ENCODE measurements at regions not wholly inside any gene's neighbourhood (a gene's known extent, or its start where the extent isn't known, plus 50 kb on each side); places are given as distances from the start of the nearest gene placed in this dataset.
A peak's percentile ranks its signal among the peaks of the same experiment; 100 is the strongest.

DNA sequence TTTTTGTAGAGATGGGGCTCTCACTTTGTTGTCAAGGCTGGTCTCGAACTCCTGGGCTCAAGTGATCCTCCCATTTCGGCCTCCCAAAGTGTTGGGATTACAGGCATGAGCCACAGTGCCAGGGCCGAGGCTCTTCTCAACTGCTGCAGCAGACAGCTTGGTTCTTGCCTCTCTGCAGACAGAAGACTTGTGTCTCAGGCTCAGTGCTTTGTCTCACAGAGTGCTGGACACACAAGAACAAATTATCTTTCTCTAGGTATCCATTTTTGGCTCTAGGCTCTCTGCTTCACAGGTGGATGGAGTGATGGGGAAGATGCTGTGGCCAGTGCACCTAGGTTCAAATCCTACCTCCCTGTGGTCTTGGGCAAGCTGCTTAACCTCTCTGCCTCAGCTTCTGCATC lies 80.8 kb upstream of the RNU2-1 start:
- Histone ChIP-seq H3K4me2 (ENCODE audit: low read length, poor library complexity, severe bottlenecking) (no peak overlapping the region), H4K8ac (ENCODE audit: low read length) (peak overlapping the region; percentile 12), H3K4ac (ENCODE audit: low read depth in 1 of 2, low read length in 2 of 2) (no peak overlapping the region), H2AK5ac (ENCODE audit: low read length, severe bottlenecking) (no peak overlapping the region), H2BK5ac (ENCODE audit: low read depth, low read length, poor library complexity, severe bottlenecking) (no peak overlapping the region), H3K27me3 (ENCODE audit: control insufficient read depth in 1 of 2, insufficient read depth in 1 of 2, low read length in 2 of 2) (no peaks in the 10 kb centered on the region), H3K18ac (ENCODE audit: low read depth in 1 of 2, low read length in 2 of 2) (no peak overlapping the region), H3K14ac (ENCODE audit: low read length in 2 of 2) (no peak overlapping the region), H3K27ac (ENCODE audit: low read length, poor library complexity, severe bottlenecking) (peak overlapping the region; percentile 22), H3K23ac (ENCODE audit: low read length in 2 of 2) (no peak overlapping the region), H3K4me1 (ENCODE audit: control insufficient read depth, insufficient read depth, low read depth, low read length) (no peaks in the 10 kb centered on the region), H3K4me3 (ENCODE audit: insufficient read depth in 1 of 2, low read depth in 1 of 2, low read length in 2 of 2) (no peak overlapping the region), H4K91ac (ENCODE audit: low read length) (peak overlapping the region; percentile 11), H3K9ac (ENCODE audit: low read length) (no peak overlapping the region), H3K36me3 (ENCODE audit: control insufficient read depth in 1 of 2, insufficient read depth in 2 of 2, low read depth in 1 of 2, low read length in 2 of 2) (no peaks in the 10 kb centered on the region), H3K9me3 (ENCODE audit: control insufficient read depth, low read length) (no peaks in the 10 kb centered on the region), H3K79me1 (replicated peaks; ENCODE audit: low read length, poor library complexity, severe bottlenecking) (no peaks in the 10 kb centered on the region), H2BK120ac (ENCODE audit: low read depth, low read length) (no peak overlapping the region), H2BK15ac (ENCODE audit: low read depth, poor library complexity, severe bottlenecking) (no peak overlapping the region), H2BK12ac (ENCODE audit: low read length in 2 of 2) (peak overlapping the region in 1 of 2 experiments; percentile 28), H2AFZ (ENCODE audit: low read depth, low read length) (no peak overlapping the region)
- 94% methylated on average over 3 of the region's 3 CpGs for WGBS
- DNase-seq: peak; percentile 50

DNA sequence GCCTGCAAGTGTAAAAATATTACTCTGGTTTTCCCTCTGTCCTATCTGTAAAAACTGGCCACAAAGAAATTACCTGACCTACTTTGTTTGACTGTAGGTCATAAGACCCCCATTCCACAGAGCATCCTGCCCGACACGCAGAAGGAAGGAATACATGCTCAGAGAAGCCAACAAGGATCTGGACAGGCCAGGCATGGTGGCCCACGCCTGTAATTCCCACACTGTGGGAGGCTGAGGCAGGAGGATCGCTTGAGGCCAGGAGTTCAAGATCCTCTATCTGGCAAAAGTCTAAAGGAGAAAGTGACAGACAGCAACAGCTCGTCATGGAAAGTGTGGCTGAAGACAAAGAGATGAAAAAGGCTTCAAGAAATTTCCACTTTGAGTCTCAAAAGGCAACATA lies 78.2 kb upstream of the RNU2-1 start:
- Histone ChIP-seq H3K4me3 (ENCODE audit: insufficient read depth in 1 of 2, low read depth in 1 of 2, low read length in 2 of 2) (no peak overlapping the region), H3K27me3 (ENCODE audit: control insufficient read depth in 1 of 2, insufficient read depth in 1 of 2, low read length in 2 of 2) (no peaks in the 10 kb centered on the region), H3K9me3 (ENCODE audit: control insufficient read depth, low read length) (no peaks in the 10 kb centered on the region), H3K79me1 (replicated peaks; ENCODE audit: low read length, poor library complexity, severe bottlenecking) (no peaks in the 10 kb centered on the region), H3K14ac (ENCODE audit: low read length in 2 of 2) (no peak overlapping the region), H2BK12ac (ENCODE audit: low read length in 2 of 2) (no peak overlapping the region), H3K4me2 (ENCODE audit: low read length, poor library complexity, severe bottlenecking) (no peak overlapping the region), H3K4ac (ENCODE audit: low read depth in 1 of 2, low read length in 2 of 2) (no peak overlapping the region), H2AFZ (ENCODE audit: low read depth, low read length) (no peak overlapping the region), H3K9ac (ENCODE audit: low read length) (no peak overlapping the region), H2AK5ac (ENCODE audit: low read length, severe bottlenecking) (no peak overlapping the region), H2BK120ac (ENCODE audit: low read depth, low read length) (no peak overlapping the region), H2BK5ac (ENCODE audit: low read depth, low read length, poor library complexity, severe bottlenecking) (no peak overlapping the region), H3K4me1 (ENCODE audit: control insufficient read depth, insufficient read depth, low read depth, low read length) (peaks cover 1% of the 10 kb centered on the region), H4K91ac (ENCODE audit: low read length) (no peak overlapping the region), H3K27ac (ENCODE audit: low read length, poor library complexity, severe bottlenecking) (no peak overlapping the region), H2BK15ac (ENCODE audit: low read depth, poor library complexity, severe bottlenecking) (no peak overlapping the region), H4K8ac (ENCODE audit: low read length) (no peak overlapping the region), H3K18ac (ENCODE audit: low read depth in 1 of 2, low read length in 2 of 2) (no peak overlapping the region), H3K36me3 (ENCODE audit: control insufficient read depth in 1 of 2, insufficient read depth in 2 of 2, low read depth in 1 of 2, low read length in 2 of 2) (no peaks in the 10 kb centered on the region), H3K23ac (ENCODE audit: low read length in 2 of 2) (no peak overlapping the region)
- DNase-seq: no peak
- WGBS: 90% methylated on average over 5 of the region's 5 CpGs

DNA sequence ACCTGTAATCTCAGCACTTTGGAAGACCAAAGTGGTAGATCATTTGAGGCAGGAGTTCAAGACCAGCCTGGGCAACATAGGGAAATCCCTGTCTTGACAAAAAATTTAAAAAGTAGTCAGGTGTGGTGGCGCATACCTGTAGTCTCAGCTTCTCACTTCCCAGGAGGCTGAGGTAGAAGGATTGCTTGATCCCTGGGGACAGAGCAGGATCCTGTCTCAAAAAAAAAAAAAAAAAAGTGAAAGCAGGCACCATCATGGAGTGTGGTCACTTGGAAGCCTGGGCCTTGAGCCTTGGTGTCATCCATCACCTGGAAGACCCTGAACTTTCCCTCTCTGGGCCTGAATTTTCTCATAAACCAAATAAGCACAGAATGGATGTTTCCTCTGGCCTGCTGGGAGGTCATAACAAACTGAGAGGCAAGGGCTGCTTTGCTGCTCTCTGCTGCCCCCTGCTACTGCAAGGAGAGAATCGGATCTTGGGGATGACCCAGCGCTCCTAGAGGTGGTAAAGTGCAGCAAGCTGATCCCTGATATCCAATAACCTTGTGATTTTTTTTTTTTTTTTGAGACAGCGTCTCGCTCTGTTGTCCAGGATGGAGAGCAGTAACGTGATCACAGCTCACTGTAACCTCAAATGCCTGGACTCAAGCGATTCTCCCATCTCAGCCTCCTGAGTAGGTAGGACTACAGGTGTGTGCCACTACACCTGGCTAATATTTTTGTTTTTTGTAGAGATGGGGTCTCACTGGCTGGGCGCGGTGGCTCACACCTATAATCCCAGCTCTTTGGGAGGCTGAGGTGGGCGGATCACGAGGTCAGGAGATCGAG lies 75.9 kb upstream of the RNU2-1 start:
- Histone ChIP-seq H3K4me2 (ENCODE audit: low read length, poor library complexity, severe bottlenecking) (no peak overlapping the region), H3K23ac (ENCODE audit: low read length in 2 of 2) (no peak overlapping the region), H3K79me1 (replicated peaks; ENCODE audit: low read length, poor library complexity, severe bottlenecking) (no peaks in the 10 kb centered on the region), H4K8ac (ENCODE audit: low read length) (no peak overlapping the region), H2AFZ (ENCODE audit: low read depth, low read length) (no peak overlapping the region), H3K27ac (ENCODE audit: low read length, poor library complexity, severe bottlenecking) (no peak overlapping the region), H3K18ac (ENCODE audit: low read depth in 1 of 2, low read length in 2 of 2) (no peak overlapping the region), H2BK15ac (ENCODE audit: low read depth, poor library complexity, severe bottlenecking) (no peak overlapping the region), H3K14ac (ENCODE audit: low read length in 2 of 2) (no peak overlapping the region), H4K91ac (ENCODE audit: low read length) (no peak overlapping the region), H3K36me3 (ENCODE audit: control insufficient read depth in 1 of 2, insufficient read depth in 2 of 2, low read depth in 1 of 2, low read length in 2 of 2) (no peaks in the 10 kb centered on the region), H3K27me3 (ENCODE audit: control insufficient read depth in 1 of 2, insufficient read depth in 1 of 2, low read length in 2 of 2) (no peaks in the 10 kb centered on the region), H2BK12ac (ENCODE audit: low read length in 2 of 2) (no peak overlapping the region), H2AK5ac (ENCODE audit: low read length, severe bottlenecking) (no peak overlapping the region), H2BK5ac (ENCODE audit: low read depth, low read length, poor library complexity, severe bottlenecking) (no peak overlapping the region), H3K9me3 (ENCODE audit: control insufficient read depth, low read length) (no peaks in the 10 kb centered on the region), H3K4me3 (ENCODE audit: insufficient read depth in 1 of 2, low read depth in 1 of 2, low read length in 2 of 2) (no peak overlapping the region), H3K9ac (ENCODE audit: low read length) (no peak overlapping the region), H3K4ac (ENCODE audit: low read depth in 1 of 2, low read length in 2 of 2) (no peak overlapping the region), H3K4me1 (ENCODE audit: control insufficient read depth, insufficient read depth, low read depth, low read length) (peaks cover 1% of the 10 kb centered on the region), H2BK120ac (ENCODE audit: low read depth, low read length) (no peak overlapping the region)
- DNase-seq: peak; percentile 22
- 26% methylated on average over 3 of the region's 12 CpGs for WGBS

DNA sequence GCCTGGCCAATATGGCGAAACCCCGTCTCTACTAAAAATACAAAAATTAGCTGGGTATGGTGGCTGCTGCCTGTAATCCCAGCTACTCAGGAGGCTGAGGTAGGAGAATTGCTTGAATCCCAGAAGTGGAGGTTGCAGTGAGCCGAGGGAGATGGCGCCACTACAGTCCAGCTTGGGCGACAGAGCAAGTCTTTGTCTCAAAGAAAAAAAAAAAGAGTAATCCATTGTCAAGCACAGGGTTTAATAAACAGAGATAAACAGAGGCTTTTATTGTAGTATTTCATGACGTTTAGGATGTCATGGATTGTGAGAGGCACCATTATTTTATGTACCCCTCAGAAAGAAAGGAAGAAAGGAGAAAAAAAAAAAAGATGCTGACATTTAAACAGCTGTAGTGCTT lies 75.2 kb upstream of the RNU2-1 start:
- H3K14ac ChIP-seq (ENCODE audit: low read length in 2 of 2): no peak overlapping the region
- H3K4me3 ChIP-seq (ENCODE audit: insufficient read depth in 1 of 2, low read depth in 1 of 2, low read length in 2 of 2): no peak overlapping the region
- H2AFZ ChIP-seq (ENCODE audit: low read depth, low read length): no peak overlapping the region

More for the DNA sequence above, 75.2 kb upstream of the RNU2-1 start:
- Histone ChIP-seq H2BK15ac (ENCODE audit: low read depth, poor library complexity, severe bottlenecking) (no peak overlapping the region), H3K9me3 (ENCODE audit: control insufficient read depth, low read length) (no peaks in the 10 kb centered on the region), H3K27me3 (ENCODE audit: control insufficient read depth in 1 of 2, insufficient read depth in 1 of 2, low read length in 2 of 2) (no peaks in the 10 kb centered on the region), H3K36me3 (ENCODE audit: control insufficient read depth in 1 of 2, insufficient read depth in 2 of 2, low read depth in 1 of 2, low read length in 2 of 2) (no peaks in the 10 kb centered on the region), H3K4me1 (ENCODE audit: control insufficient read depth, insufficient read depth, low read depth, low read length) (peaks cover 1% of the 10 kb centered on the region), H2BK12ac (ENCODE audit: low read length in 2 of 2) (no peak overlapping the region), H3K79me1 (replicated peaks; ENCODE audit: low read length, poor library complexity, severe bottlenecking) (no peaks in the 10 kb centered on the region), H3K27ac (ENCODE audit: low read length, poor library complexity, severe bottlenecking) (no peak overlapping the region), H2BK5ac (ENCODE audit: low read depth, low read length, poor library complexity, severe bottlenecking) (no peak overlapping the region), H3K23ac (ENCODE audit: low read length in 2 of 2) (no peak overlapping the region), H2AK5ac (ENCODE audit: low read length, severe bottlenecking) (no peak overlapping the region), H3K4ac (ENCODE audit: low read depth in 1 of 2, low read length in 2 of 2) (no peak overlapping the region), H2BK120ac (ENCODE audit: low read depth, low read length) (no peak overlapping the region), H3K9ac (ENCODE audit: low read length) (no peak overlapping the region), H3K4me2 (ENCODE audit: low read length, poor library complexity, severe bottlenecking) (no peak overlapping the region), H3K18ac (ENCODE audit: low read depth in 1 of 2, low read length in 2 of 2) (no peak overlapping the region), H4K91ac (ENCODE audit: low read length) (no peak overlapping the region), H4K8ac (ENCODE audit: low read length) (no peak overlapping the region)
- WGBS: 95% methylated on average over 6 of the region's 6 CpGs
- no peak for DNase-seq

Data from mesenchymal stem cell (in vitro differentiated cells and primary cell).